AML-193 (cell line): ENCODE measurements at regions not wholly inside any gene's neighbourhood (a gene's known extent, or its start where the extent isn't known, plus 50 kb on each side); places are given as distances from the start of the nearest gene placed in this dataset.

ENCODE experiments used
- DNase-seq, 2 experiments: peaks; one replicate each; lab custom pipeline; 2025; lab: John Stamatoyannopoulos, UW

DNA sequence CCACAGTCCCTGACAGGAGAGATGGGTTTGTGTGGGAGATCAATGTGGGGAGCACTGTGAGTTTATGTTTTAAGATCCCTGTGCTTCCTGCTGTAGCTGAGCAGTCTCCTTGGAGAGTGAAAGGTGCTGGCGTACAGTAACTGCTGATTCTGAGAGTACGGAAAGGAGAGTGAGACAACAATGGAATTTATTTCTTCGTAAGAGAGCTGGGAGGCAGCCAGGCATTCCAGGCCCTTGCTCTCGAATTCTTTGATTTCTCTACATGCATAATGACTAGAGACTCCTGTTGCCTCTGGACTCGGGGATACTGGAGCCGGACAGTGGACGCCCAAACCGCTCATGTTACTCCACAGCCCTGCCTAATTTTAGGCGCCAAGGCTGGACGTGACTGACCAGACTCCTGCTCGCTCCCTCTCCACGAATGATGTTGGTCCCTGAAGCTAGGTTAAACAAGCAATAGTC is 131.0 kb upstream of the PHACTR1 start:
- DNase-seq: no peak

GRCh38 chr6:12586721-12587480 is 129.7 kb upstream of the PHACTR1 start:
- DNase-seq: peak in 1 of 2 experiments; percentile 2

DNA sequence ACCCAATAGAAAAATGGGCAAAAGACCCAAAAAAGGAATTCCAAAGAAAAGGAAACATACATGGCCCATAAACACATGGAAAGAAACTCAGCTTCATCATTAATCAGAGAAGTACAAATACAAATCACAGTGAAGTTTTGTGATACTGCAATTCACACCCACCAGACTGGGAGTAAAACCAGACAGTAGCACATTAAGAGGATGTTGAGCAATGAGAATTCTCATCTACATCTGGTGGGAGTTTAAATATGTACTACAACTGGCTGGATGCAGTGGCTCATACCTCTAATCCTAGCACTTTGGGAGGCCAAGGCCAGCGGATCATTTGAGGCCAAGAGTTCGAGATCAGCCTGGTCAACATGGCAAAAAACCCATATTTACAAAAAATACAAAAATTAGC is 125.7 kb upstream of the PHACTR1 start:
- no peak for DNase-seq

DNA sequence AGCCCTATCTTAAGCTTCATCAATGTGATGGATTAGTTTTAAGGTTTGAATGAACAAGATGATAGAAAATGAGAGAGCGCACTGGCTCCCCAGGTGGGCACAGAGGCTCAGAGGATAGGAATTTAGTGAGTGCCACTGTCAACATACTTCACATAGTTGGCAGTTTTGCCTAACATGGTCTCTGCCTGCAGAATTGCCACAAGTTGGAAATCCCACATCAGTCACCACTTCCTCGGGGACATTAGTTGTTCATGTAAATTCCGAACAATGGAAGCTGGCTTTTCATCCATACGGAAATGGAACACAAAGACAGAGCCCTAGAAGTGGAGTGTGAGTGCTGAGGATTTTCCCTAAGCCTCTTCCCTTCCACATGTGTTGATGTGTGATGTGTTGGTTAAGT is 123.9 kb upstream of the PHACTR1 start:
- DNase-seq: no peak

- no peak for DNase-seq
Measured at GRCh38 chr6:12593771-12594529, 122.6 kb upstream of the PHACTR1 start.

GRCh38 chr6:12594530-12594893 is 122.1 kb upstream of the PHACTR1 start:
- DNase-seq: no peak

- peak; percentile 31 to 40 for DNase-seq
Measured at GRCh38 chr6:12595161-12595811, 121.3 kb upstream of the PHACTR1 start.

DNA sequence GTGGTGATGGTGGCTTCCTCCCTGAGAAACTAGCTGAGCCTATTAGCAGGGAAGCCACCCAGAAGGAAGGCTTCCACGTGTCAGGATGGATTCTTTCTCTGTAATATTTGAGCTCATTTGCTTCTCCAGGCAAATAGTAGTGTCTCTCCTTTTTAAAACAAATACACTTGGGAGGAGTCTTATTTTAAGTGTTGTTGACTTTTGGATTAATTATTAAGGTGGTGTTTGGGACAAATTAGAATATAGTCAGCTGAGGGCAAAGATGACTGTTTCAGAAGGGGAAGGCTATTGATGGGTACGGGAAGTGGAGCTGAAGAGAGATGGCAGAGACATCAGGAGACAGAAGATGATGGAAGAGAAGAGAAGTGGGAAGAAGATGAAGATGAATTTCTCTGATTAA is 119.8 kb upstream of the PHACTR1 start:
- DNase-seq: no peak

GRCh38 chr6:12598919-12599318 is 117.6 kb upstream of the PHACTR1 start:
- DNase-seq: no peak

GRCh38 chr6:12601881-12602280 is 114.7 kb upstream of the PHACTR1 start:
- DNase-seq: no peak

GRCh38 chr6:12602342-12602741 is 114.2 kb upstream of the PHACTR1 start:
- no peak for DNase-seq

DNA sequence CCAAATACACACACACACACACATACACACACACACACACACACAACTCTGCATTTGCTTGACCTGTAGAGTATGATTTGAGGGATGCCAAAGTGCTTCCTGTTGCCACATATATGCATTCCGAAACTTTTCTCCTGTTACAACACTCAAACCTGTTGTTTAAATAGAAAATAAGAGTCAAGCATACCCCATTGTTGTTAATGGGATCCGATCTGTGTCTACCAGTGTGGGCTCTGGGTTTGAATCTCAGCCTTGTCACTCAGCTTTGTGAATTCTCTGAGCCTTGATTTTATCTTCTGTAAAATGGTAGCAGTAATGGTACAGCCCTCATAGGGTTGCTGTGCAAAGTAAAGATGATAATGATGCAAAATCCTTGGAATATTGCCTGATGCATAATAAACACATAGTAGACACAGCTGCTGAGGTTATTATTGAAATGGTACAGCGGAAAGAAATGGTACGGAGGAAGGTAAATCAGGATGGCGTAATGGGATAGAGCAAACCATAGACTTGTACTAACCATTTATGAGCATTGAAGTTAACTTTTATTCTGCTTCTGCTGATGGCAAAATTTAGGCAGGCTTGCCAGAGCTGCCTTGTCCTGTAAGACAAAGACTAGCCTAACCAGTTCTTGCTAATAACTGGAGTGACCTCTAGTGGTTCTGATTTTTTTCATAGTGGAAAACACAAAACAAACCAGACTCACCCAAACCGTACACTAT is 113.5 kb upstream of the PHACTR1 start:
- DNase-seq: peak; percentile 16 to 50

DNA sequence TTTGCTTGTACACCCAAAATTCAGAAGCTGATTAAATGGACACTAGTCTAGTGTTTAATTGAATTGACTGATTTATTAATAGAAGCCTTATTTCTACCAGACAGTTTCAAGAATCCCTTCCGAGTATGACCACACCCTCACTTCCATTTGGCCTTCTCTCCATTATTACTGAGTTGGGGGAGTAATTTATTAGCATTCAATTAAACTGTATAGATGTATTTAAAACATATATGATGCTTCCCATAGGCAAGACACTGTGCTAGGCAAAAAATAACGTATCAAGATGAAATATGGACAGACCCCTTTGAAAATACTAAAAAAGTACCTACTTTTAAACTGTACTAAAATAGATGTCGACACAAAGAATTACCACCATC is 112.9 kb upstream of the PHACTR1 start:
- DNase-seq: no peak

GRCh38 chr6:12605888-12606345 is 110.7 kb upstream of the PHACTR1 start:
- peak; percentile 79 to 84 for DNase-seq

GRCh38 chr6:12606616-12607015 is 110.0 kb upstream of the PHACTR1 start:
- no peak for DNase-seq

- DNase-seq: peak; percentile 58 to 70
Measured at GRCh38 chr6:12608016-12608860, 108.3 kb upstream of the PHACTR1 start.

DNA sequence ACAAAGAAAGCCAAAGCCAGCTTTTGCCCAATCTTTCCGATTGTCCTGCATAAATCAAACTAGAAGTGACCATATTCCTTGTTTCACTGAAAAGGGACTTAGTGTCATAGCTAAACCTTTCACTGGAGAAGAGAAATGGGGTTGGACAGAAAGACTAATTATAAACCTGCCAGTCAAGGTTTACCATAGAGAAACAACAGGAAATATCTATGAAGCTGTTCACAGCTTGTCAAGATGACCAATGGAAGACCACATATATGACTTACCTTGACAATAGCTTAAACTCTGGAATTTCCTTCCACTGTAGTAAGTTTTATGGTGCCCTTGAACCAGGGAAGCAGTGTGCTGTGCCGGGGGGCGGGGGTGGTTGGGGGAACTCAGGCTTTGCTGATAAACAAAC is 107.7 kb upstream of the PHACTR1 start:
- no peak for DNase-seq

GRCh38 chr6:12609751-12610150 is 106.8 kb upstream of the PHACTR1 start:
- no peak for DNase-seq

DNA sequence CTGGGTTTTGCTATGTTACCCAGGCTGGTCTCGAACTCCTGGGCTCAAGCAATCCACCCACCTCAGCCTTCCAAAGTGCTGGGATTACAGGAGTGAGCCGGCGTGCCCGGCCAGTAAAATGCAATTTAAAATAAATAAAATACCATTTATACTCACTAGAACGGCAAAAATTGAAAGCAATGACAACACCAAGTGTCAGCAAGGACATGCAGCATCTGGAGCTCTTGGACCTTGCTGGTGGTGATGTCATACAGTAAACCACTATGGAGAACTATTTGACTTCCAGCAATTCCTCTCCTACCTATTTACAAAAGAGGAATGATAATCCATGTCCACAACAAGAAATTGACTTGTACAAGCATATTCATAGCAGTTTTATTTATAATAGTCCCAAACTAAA is 105.7 kb upstream of the PHACTR1 start:
- DNase-seq: no peak

- DNase-seq: no peak
Measured at GRCh38 chr6:12613811-12614210, 102.8 kb upstream of the PHACTR1 start.

DNA sequence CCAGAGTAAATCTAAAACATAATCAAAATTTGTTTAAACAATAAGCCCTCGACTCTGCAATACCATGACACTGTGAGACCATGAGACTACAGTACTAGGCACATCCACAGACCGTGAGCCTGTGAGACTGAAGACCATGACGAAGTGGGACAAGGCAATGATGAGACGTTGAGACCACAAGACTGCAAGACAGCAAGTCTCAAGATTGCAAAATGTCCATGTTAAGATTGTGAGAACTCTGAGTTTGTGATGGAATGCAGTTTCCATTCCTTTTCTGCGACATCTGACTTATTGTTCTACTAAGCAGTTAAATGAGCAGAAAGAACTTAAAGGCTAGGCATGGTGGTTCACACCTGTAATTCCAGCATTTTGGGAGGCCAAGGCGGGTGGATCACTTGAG is 102.1 kb upstream of the PHACTR1 start:
- no peak for DNase-seq
